ENCODE measurements at regions not wholly inside any gene's neighbourhood (a gene's known extent, or its start where the extent isn't known, plus 50 kb on each side); places are given as distances from the start of the nearest gene placed in this dataset.

DNA sequence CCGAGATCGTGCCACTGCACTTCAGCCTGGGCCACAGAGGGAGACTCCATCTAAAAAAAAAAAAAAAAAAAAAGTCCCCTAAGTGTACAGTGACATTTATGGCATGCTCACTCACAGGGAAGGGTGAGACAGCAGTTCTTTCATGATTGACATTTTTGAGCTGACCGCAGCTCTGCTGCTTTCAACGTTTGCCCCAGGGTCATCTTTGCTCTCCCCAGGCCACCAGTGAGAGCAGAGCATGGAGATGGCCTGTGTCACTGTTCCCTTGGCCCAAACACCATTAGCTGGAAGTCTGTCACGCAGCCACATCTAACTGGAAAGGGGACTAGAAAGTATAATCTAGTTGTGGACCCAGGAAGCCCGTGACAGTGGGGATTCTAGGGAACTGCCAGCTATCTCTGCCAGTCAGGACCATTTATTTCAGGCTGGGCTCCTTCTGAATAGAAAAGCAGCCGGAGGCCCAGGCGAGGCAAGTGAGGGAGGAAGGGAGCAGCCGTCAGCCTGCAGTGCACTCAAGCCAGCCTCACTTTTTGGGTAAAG is 193.4 kb upstream of the HES1 start:
- DNase-seq, result no peak
- intact Hi-C loops (cut with micrococcal nuclease), result no loop called here

DNA sequence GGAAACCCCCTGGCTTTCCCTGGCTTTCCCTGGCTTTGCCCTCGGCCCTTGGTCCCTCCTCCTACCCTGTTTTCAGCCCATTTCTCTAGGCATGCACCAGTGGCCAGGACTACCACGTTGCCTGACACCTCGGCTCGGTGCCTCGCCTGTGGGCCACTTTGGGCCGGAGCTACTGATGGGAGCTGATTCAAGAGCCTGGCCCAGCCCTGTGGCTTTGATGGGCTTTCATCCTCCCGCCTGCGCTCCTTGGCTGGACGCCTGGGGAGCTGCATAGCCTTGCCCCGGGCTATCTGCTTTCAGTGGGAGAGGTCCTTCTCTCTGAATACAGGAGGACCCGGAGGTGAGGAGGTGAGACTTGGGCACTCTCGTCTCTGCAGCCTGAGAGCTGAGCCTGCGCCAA is 192.7 kb upstream of the HES1 start:
- Histone ChIP-seq H3K27me3 (ENCODE audit: low read depth) (peaks cover 55% of the 10 kb centered on the region), H3K27ac (replicated peaks) (no peak overlapping the region), H3K36me3 (no peaks in the 10 kb centered on the region), H3K4me3 (no peak overlapping the region), H3K9me3 (replicated peaks) (no peaks in the 10 kb centered on the region), H3K4me1 (no peaks in the 10 kb centered on the region)
- intact Hi-C loops (cut with micrococcal nuclease), result no loop called here
- TF ChIP-seq, protein P1, sequence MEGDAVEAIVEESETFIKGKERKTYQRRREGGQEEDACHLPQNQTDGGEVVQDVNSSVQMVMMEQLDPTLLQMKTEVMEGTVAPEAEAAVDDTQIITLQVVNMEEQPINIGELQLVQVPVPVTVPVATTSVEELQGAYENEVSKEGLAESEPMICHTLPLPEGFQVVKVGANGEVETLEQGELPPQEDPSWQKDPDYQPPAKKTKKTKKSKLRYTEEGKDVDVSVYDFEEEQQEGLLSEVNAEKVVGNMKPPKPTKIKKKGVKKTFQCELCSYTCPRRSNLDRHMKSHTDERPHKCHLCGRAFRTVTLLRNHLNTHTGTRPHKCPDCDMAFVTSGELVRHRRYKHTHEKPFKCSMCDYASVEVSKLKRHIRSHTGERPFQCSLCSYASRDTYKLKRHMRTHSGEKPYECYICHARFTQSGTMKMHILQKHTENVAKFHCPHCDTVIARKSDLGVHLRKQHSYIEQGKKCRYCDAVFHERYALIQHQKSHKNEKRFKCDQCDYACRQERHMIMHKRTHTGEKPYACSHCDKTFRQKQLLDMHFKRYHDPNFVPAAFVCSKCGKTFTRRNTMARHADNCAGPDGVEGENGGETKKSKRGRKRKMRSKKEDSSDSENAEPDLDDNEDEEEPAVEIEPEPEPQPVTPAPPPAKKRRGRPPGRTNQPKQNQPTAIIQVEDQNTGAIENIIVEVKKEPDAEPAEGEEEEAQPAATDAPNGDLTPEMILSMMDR (IDR thresholded peaks at IDR 0.05; ENCODE audit: borderline replicate concordance), result no peak
- no peak for DNase-seq

More for the DNA sequence above, 193.4 kb upstream of the HES1 start:
- H3K4me3 ChIP-seq, result no peak overlapping the region
- H3K27ac ChIP-seq (replicated peaks), result no peak overlapping the region
- peaks cover 54% of the 10 kb centered on the region for H3K27me3 ChIP-seq (ENCODE audit: low read depth)
- H3K9me3 ChIP-seq (replicated peaks), result no peaks in the 10 kb centered on the region
- no peaks in the 10 kb centered on the region for H3K4me1 ChIP-seq
- no peaks in the 10 kb centered on the region for H3K36me3 ChIP-seq
- TF ChIP-seq, protein P1 (IDR thresholded peaks at IDR 0.05; ENCODE audit: borderline replicate concordance), result no peak

DNA sequence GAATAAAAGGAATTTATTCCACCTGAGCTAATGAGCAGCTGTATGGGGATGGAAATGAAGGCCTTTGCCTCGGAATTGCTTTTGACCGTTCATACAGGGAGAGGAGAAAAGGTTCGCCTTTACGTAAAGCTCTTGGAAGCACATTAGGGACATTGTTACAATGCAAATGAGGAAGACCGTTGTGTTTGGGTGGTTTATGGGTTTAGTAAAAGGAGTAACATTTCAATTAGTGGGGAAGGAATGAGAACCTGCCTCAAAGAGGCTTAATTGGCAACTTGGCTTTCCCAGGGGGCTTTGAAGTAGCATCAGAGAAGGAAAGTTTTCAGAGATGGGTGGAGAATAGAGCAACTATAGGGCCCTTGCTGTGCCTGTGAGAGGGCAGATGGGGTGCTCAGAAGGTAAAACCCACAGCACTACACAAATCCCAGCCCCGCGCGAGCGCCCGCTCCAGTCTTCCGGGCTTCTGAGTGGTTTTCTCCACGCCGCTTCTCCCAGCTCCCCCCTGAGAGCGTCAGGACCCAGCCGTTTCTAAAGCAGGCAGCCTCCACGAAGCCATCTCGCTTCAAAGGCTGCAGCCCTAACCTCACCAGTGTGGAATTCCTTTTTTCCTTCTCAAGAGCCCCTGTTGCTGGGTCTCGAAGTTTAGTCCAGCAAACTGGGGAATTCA is 192.0 kb upstream of the HES1 start:
- no peaks in the 10 kb centered on the region for H3K9me3 ChIP-seq (replicated peaks)
- no peak for DNase-seq
- H3K4me1 ChIP-seq, result no peaks in the 10 kb centered on the region
- intact Hi-C loops (cut with micrococcal nuclease), result no loop called here
- H3K36me3 ChIP-seq, result no peaks in the 10 kb centered on the region
- no peak overlapping the region for H3K27ac ChIP-seq (replicated peaks)
- no peak overlapping the region for H3K4me3 ChIP-seq
- H3K27me3 ChIP-seq (ENCODE audit: low read depth), result peaks cover 63% of the 10 kb centered on the region
- TF ChIP-seq, protein P1 (IDR thresholded peaks at IDR 0.05; ENCODE audit: borderline replicate concordance), result no peak

DNA sequence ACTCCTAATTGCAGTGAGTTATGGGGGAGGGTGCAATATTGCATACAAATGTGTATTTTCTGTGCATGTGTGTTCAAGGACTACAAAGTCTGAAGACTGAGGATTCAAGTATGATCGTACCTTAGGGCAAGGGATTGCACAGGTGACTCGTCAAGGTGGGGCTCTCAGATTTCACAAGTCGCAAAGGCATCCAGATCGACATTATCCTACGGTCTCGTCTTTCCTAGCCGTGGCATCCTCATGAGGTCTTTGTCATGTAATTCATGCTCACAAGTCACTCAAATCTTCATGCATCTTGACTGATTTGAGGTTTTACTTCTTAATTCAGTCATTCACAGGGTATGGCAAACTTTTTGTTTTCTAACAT is 191.4 kb upstream of the HES1 start:
- no peak for DNase-seq
- Histone ChIP-seq H3K4me1 (no peaks in the 10 kb centered on the region), H3K27me3 (ENCODE audit: low read depth) (peaks cover 63% of the 10 kb centered on the region), H3K36me3 (no peaks in the 10 kb centered on the region), H3K27ac (replicated peaks) (no peak overlapping the region), H3K4me3 (no peak overlapping the region), H3K9me3 (replicated peaks) (no peaks in the 10 kb centered on the region)
- intact Hi-C loops (cut with micrococcal nuclease), result no loop called here
- TF ChIP-seq, protein P1 (IDR thresholded peaks at IDR 0.05; ENCODE audit: borderline replicate concordance), result no peak

DNA sequence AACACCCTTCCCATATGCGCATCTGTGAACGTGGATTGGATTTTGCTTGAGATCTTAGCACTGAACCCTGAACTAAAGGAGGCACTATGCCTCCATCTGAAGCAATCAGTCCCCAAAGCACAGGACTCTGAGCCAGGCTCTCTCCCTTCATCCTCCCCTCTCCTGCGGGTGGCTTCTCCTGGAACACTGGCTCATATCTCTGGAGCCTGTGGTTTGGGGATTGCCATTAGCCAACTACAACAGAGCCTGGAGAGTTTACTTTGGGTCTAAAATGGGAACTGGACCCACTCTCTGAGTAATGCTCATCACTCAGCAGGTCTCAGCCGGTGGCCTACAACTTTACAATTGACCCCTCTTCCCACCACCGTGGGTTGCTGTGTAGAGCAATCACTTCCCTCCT is 190.8 kb upstream of the HES1 start:
- no peak overlapping the region for H3K4me3 ChIP-seq
- no peak overlapping the region for H3K27ac ChIP-seq (replicated peaks)
- H3K36me3 ChIP-seq, result no peaks in the 10 kb centered on the region
- no peaks in the 10 kb centered on the region for H3K9me3 ChIP-seq (replicated peaks)
- DNase-seq, result no peak
- peaks cover 62% of the 10 kb centered on the region for H3K27me3 ChIP-seq (ENCODE audit: low read depth)
- TF ChIP-seq, protein P1 (IDR thresholded peaks at IDR 0.05; ENCODE audit: borderline replicate concordance), result no peak
- intact Hi-C loops (cut with micrococcal nuclease), result no loop called here
- no peaks in the 10 kb centered on the region for H3K4me1 ChIP-seq

Measured in left ventricle myocardium inferior (tissue), 1 donor.